Skeletal muscle satellite cell (primary cell): ENCODE measurements at regions not wholly inside any gene's neighbourhood (a gene's known extent, or its start where the extent isn't known, plus 50 kb on each side); places are given as distances from the start of the nearest gene placed in this dataset.

Source experiments
- H3K27me3 ChIP-seq: 2 replicates; pipeline ENCODE4 v1.7.0; 2013; ENCODE audit warnings: low read length; ENCODE audit not compliant: control insufficient read depth, insufficient read depth
- H3K36me3 ChIP-seq: 2 replicates; pipeline ENCODE4 v1.7.0; 2013; ENCODE audit warnings: mild to moderate bottlenecking, control low read depth, low read length; ENCODE audit not compliant: insufficient read depth
- H3K4me1 ChIP-seq: 2 replicates; pipeline ENCODE4 v1.7.0; 2013; ENCODE audit warnings: low read length; ENCODE audit not compliant: control insufficient read depth, insufficient read depth
- H3K4me2 ChIP-seq: 2 replicates; pipeline ENCODE4 v1.7.0; 2013; ENCODE audit warnings: mild to moderate bottlenecking, low read length
- H3K4me3 ChIP-seq: 2 replicates; pipeline ENCODE4 v1.7.0; 2013; ENCODE audit warnings: low read length
- H3K9ac ChIP-seq: 2 replicates; pipeline ENCODE4 v1.7.0; 2013; ENCODE audit warnings: mild to moderate bottlenecking, low read depth, low read length, moderate library complexity
- H3K9me3 ChIP-seq: replicated peaks from 2 replicates; pipeline ENCODE4 v1.7.0; 2013; ENCODE audit warnings: mild to moderate bottlenecking, control low read depth, low read length

- Histone ChIP-seq H3K9me3 (peaks cover 22% of the 10 kb centered on the region), H3K4me1 (no peaks in the 10 kb centered on the region), H3K4me2 (no peak overlapping the region)
These were observed 404.5 kb downstream of the BRD1 start for GRCh38 chr22:49423125-49423650.

DNA sequence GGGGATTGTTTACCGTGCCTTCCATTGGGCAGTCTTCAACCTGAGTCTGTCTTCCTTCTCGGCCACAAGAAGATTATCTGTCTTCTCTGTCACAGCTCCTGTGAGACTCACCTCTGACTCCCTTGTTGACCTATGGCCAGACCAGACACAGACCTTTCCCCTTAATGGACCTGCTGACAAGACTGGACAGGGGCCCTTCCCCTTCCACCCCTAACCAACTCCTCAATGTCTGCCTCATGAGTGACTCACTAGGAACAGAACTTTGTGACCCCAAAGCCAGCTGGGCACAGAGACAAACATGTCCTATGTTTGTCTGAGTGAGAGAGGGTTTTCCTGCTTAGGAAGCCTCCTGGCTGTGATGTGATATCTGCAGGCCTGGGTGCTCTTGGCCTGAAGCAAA, 405.0 kb downstream of the BRD1 start:
- H3K9ac ChIP-seq: no peak overlapping the region
- no peaks in the 10 kb centered on the region for H3K36me3 ChIP-seq
- H3K4me2 ChIP-seq: no peak overlapping the region
- H3K4me3 ChIP-seq: no peak overlapping the region
- no peaks in the 10 kb centered on the region for H3K4me1 ChIP-seq
- H3K9me3 ChIP-seq: peaks cover 22% of the 10 kb centered on the region
- H3K27me3 ChIP-seq: no peaks in the 10 kb centered on the region

More at GRCh38 chr22:49423125-49423650, 404.5 kb downstream of the BRD1 start:
- Histone ChIP-seq H3K27me3 (no peaks in the 10 kb centered on the region), H3K9ac (no peak overlapping the region), H3K36me3 (no peaks in the 10 kb centered on the region), H3K4me3 (no peak overlapping the region)

DNA sequence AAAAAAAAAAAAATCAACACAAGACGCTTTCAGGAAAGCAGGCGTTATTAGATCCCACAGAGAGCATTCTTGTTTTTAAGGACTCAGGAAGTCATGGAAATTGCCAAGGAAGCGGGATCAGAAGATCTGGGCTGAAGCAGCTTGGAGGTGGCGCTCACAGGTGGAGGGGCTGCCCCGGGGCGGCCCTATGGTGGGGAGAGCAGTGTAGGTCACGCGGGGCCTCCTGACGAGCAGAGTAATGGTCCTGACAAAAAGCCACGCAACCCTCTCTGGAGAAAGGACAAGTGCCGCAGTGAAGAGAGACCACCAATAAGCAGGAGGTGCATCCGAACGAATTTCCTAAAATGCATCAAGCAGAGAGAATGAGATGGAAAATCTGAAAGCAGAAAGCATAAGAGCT, 407.0 kb downstream of the BRD1 start:
- Histone ChIP-seq H3K4me2 (no peak overlapping the region), H3K9me3 (peaks cover 17% of the 10 kb centered on the region), H3K4me1 (no peaks in the 10 kb centered on the region), H3K36me3 (no peaks in the 10 kb centered on the region), H3K27me3 (no peaks in the 10 kb centered on the region), H3K4me3 (no peak overlapping the region), H3K9ac (no peak overlapping the region)

DNA sequence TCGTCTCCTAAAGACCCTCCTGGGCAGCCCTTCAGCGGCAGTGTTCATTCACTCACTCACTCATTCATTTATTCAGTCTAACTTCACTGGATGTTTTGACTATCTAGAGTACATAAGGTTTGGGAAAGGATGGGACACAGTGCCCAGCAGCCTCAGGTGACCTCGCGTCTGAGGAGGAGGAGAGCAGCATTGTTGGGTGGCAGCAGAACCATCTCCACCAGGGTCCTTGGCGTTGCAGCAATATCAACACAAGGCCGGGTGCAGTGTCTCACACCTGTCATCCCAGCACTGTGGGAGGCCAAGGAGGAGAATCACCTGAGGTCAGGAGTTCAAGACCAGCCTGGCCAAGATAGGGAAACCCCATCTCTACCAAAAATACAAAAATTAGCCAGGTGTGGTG, 408.0 kb downstream of the BRD1 start:
- Histone ChIP-seq H3K9me3 (peaks cover 14% of the 10 kb centered on the region), H3K9ac (no peak overlapping the region), H3K4me1 (no peaks in the 10 kb centered on the region), H3K27me3 (no peaks in the 10 kb centered on the region), H3K4me3 (no peak overlapping the region), H3K4me2 (no peak overlapping the region), H3K36me3 (no peaks in the 10 kb centered on the region)

- H3K27me3 ChIP-seq: no peaks in the 10 kb centered on the region
- peaks cover 16% of the 10 kb centered on the region for H3K9me3 ChIP-seq
- H3K4me1 ChIP-seq: no peaks in the 10 kb centered on the region
- H3K4me3 ChIP-seq: no peak overlapping the region
- H3K36me3 ChIP-seq: no peaks in the 10 kb centered on the region
- H3K9ac ChIP-seq: no peak overlapping the region
- no peak overlapping the region for H3K4me2 ChIP-seq
These were observed 408.7 kb downstream of the BRD1 start for GRCh38 chr22:49418943-49419342.

GRCh38 chr22:49418341-49418894, 409.3 kb downstream of the BRD1 start:
- Histone ChIP-seq H3K4me3 (no peak overlapping the region), H3K4me2 (no peak overlapping the region), H3K36me3 (no peaks in the 10 kb centered on the region), H3K9me3 (peaks cover 20% of the 10 kb centered on the region), H3K27me3 (no peaks in the 10 kb centered on the region), H3K9ac (no peak overlapping the region), H3K4me1 (no peaks in the 10 kb centered on the region)

GRCh38 chr22:49417833-49418232, 409.8 kb downstream of the BRD1 start:
- H3K9me3 ChIP-seq: peaks cover 20% of the 10 kb centered on the region
- H3K36me3 ChIP-seq: no peaks in the 10 kb centered on the region
- no peaks in the 10 kb centered on the region for H3K4me1 ChIP-seq
- no peaks in the 10 kb centered on the region for H3K27me3 ChIP-seq
- H3K4me3 ChIP-seq: no peak overlapping the region
- no peak overlapping the region for H3K9ac ChIP-seq
- H3K4me2 ChIP-seq: no peak overlapping the region

- no peak overlapping the region for H3K9ac ChIP-seq
- peaks cover 20% of the 10 kb centered on the region for H3K9me3 ChIP-seq
- H3K36me3 ChIP-seq: no peaks in the 10 kb centered on the region
- H3K4me3 ChIP-seq: no peak overlapping the region
- H3K27me3 ChIP-seq: no peaks in the 10 kb centered on the region
- H3K4me1 ChIP-seq: no peaks in the 10 kb centered on the region
- H3K4me2 ChIP-seq: no peak overlapping the region
These were observed 410.3 kb downstream of the BRD1 start for GRCh38 chr22:49417326-49417725.

GRCh38 chr22:49415151-49415951, 412.3 kb downstream of the BRD1 start:
- Histone ChIP-seq H3K4me3 (no peak overlapping the region), H3K4me2 (no peak overlapping the region), H3K27me3 (no peaks in the 10 kb centered on the region), H3K9ac (no peak overlapping the region), H3K9me3 (peaks cover 30% of the 10 kb centered on the region), H3K4me1 (no peaks in the 10 kb centered on the region), H3K36me3 (no peaks in the 10 kb centered on the region)

- Histone ChIP-seq H3K27me3 (no peaks in the 10 kb centered on the region), H3K9ac (no peak overlapping the region), H3K4me2 (no peak overlapping the region), H3K4me3 (no peak overlapping the region), H3K4me1 (no peaks in the 10 kb centered on the region), H3K9me3 (peaks cover 17% of the 10 kb centered on the region), H3K36me3 (no peaks in the 10 kb centered on the region)
These were observed 414.1 kb downstream of the BRD1 start for GRCh38 chr22:49413551-49413950.

GRCh38 chr22:49413146-49413545, 414.5 kb downstream of the BRD1 start:
- Histone ChIP-seq H3K9ac (no peak overlapping the region), H3K27me3 (no peaks in the 10 kb centered on the region), H3K9me3 (peaks cover 17% of the 10 kb centered on the region), H3K4me1 (no peaks in the 10 kb centered on the region), H3K36me3 (no peaks in the 10 kb centered on the region), H3K4me3 (no peak overlapping the region), H3K4me2 (no peak overlapping the region)

DNA sequence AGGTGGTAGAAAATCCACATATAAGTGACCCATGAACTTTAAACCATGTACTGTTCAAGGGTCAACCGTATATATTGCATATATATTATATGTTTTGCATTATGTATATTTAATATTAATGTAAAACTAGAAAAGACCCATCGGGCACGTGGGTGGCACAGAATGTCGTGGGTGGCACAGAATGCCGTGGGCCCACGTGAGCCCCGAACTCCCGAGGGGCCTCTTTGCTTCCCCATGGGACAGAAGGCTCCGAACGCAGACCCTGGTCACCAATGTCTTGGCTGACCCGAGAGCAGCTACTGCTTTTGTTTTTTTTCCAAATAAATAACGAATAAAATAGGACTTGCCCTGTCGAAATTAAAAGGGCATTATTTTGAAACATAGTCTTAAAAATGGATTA, 415.4 kb downstream of the BRD1 start:
- no peaks in the 10 kb centered on the region for H3K36me3 ChIP-seq
- no peak overlapping the region for H3K9ac ChIP-seq
- H3K4me3 ChIP-seq: no peak overlapping the region
- H3K27me3 ChIP-seq: no peaks in the 10 kb centered on the region
- H3K4me1 ChIP-seq: no peaks in the 10 kb centered on the region
- H3K9me3 ChIP-seq: peaks cover 17% of the 10 kb centered on the region
- no peak overlapping the region for H3K4me2 ChIP-seq
